WTC11 (cell line): ENCODE measurements at regions not wholly inside any gene's neighbourhood (a gene's known extent, or its start where the extent isn't known, plus 50 kb on each side); places are given as distances from the start of the nearest gene placed in this dataset.

ENCODE experiments used
- ATAC-seq: fragments of 200-7000 bp; cut with Tn5 transposase; 2 replicates; pipeline ENCODE4 v1.10.0; 2021; ENCODE audit warnings: mild to moderate bottlenecking, moderate library complexity
- CTCF ChIA-PET: fragments of 300-600 bp; sonication (Branson Sonifier 250); formaldehyde crosslinking; loops from one replicate; lab custom pipeline; 2021; ENCODE audit warnings: antibody characterized with exemption; lab: Charles Lee
- POLR2A ChIA-PET: fragments of 350-600 bp; sonication (Branson Sonifier 250); formaldehyde crosslinking; loops from one replicate; lab custom pipeline; 2021; ENCODE audit warnings: antibody characterized with exemption; lab: Charles Lee
- DNase-seq: peaks from one replicate; pipeline ENCODE4 v3.0.0; 2021; ENCODE audit warnings: low spot score
- H3K27ac Mint-ChIP-seq: 2 replicates; pipeline ENCODE4 v1.8.0; 2021; ENCODE audit warnings: mixed read lengths
- H3K27me3 Mint-ChIP-seq: 2 replicates; pipeline ENCODE4 v1.8.0; 2021; ENCODE audit warnings: low read depth, mild to moderate bottlenecking, moderate library complexity, mixed read lengths
- H3K36me3 Mint-ChIP-seq: 2 replicates; pipeline ENCODE4 v1.8.0; 2021; ENCODE audit warnings: mixed read lengths
- H3K4me1 Mint-ChIP-seq: 2 replicates; pipeline ENCODE4 v1.8.0; 2022; ENCODE audit warnings: mixed read lengths
- H3K4me3 Mint-ChIP-seq: 2 replicates; pipeline ENCODE4 v1.8.0; 2021; ENCODE audit warnings: mild to moderate bottlenecking, moderate library complexity, mixed read lengths
- H3K9me3 Mint-ChIP-seq: 2 replicates; pipeline ENCODE4 v1.8.0; 2021; ENCODE audit warnings: mixed read lengths
- FOXJ3 ChIP-seq: sonication (generic); formaldehyde crosslinking; IDR thresholded peaks from 2 replicates; pipeline ENCODE4 v1.9.0; 2021; ENCODE audit warnings: missing genetic modification reagents, mild to moderate bottlenecking, borderline replicate concordance
- FOXP1 ChIP-seq: sonication (generic); formaldehyde crosslinking; IDR thresholded peaks from 2 replicates; pipeline ENCODE4 v1.8.0; 2022; ENCODE audit warnings: missing genetic modification reagents, mild to moderate bottlenecking, moderate library complexity, borderline replicate concordance
- HMGA2 ChIP-seq: fragments of 250-450 bp; sonication (Bioruptor Pico); IDR thresholded peaks from 2 replicates; pipeline ENCODE4 v1.4.0; 2021; ENCODE audit warnings: mild to moderate bottlenecking, moderate library complexity
- IRF2 ChIP-seq: sonication (generic); formaldehyde crosslinking; IDR thresholded peaks from 2 replicates; pipeline ENCODE4 v1.8.0; 2022; ENCODE audit warnings: low read depth, missing genetic modification reagents, borderline replicate concordance
- OVOL2 ChIP-seq: fragments of 250-450 bp; sonication (Bioruptor Pico); IDR thresholded peaks from 2 replicates; pipeline ENCODE4 v1.9.0; 2021; ENCODE audit warnings: mild to moderate bottlenecking, borderline replicate concordance
- SMAD4 ChIP-seq: sonication (generic); formaldehyde crosslinking; IDR thresholded peaks from 2 replicates; pipeline ENCODE4 v1.8.0; 2022; ENCODE audit warnings: mild to moderate bottlenecking, missing genetic modification reagents
- SP1 ChIP-seq: sonication (generic); formaldehyde crosslinking; conservative IDR thresholded peaks from 2 replicates; pipeline ENCODE4 v1.8.1; 2022; ENCODE audit warnings: missing genetic modification reagents
- ZNF263 ChIP-seq: sonication (generic); formaldehyde crosslinking; IDR thresholded peaks from 2 replicates; pipeline ENCODE4 v1.8.1; 2022; ENCODE audit warnings: low read depth, mild to moderate bottlenecking, moderate library complexity, missing genetic modification reagents
- ZNF423 ChIP-seq: fragments of 250-450 bp; sonication (Bioruptor Pico); IDR thresholded peaks from 2 replicates; pipeline ENCODE4 v2.1.2; 2022; ENCODE audit warnings: mild to moderate bottlenecking, moderate library complexity
- TF ChIP-seq, protein P1 (sequence below): sonication (generic); formaldehyde crosslinking; IDR thresholded peaks from 2 replicates; pipeline ENCODE4 v1.8.1; 2022; ENCODE audit warnings: mild to moderate bottlenecking, moderate library complexity, missing genetic modification reagents
- TF ChIP-seq, protein P2 (sequence below): fragments of 250-450 bp; sonication (Bioruptor Pico); conservative IDR thresholded peaks from 2 replicates; pipeline ENCODE4 v1.9.0; 2021; ENCODE audit warnings: mild to moderate bottlenecking
- TF ChIP-seq, protein P3 (sequence below): sonication (generic); formaldehyde crosslinking; IDR thresholded peaks from 2 replicates; pipeline ENCODE4 v1.8.0; 2023; ENCODE audit warnings: missing genetic modification reagents
- TF ChIP-seq, protein P4 (sequence below): sonication (generic); formaldehyde crosslinking; IDR thresholded peaks from 2 replicates; pipeline ENCODE4 v1.8.1; 2023; ENCODE audit warnings: mild to moderate bottlenecking, missing genetic modification reagents, moderate library complexity
- TF ChIP-seq, protein P5 (sequence below): sonication (generic); formaldehyde crosslinking; IDR thresholded peaks from 2 replicates; pipeline ENCODE4 v1.8.1; 2022; ENCODE audit warnings: low read depth, mild to moderate bottlenecking, moderate library complexity, missing genetic modification reagents, borderline replicate concordance
- TF ChIP-seq, protein P6 (sequence below): fragments of 250-450 bp; sonication (Bioruptor Pico); IDR thresholded peaks from 2 replicates; pipeline ENCODE4 v1.9.0; 2021; ENCODE audit warnings: mild to moderate bottlenecking
- TF ChIP-seq, protein P7 (sequence below): sonication (generic); formaldehyde crosslinking; IDR thresholded peaks from 2 replicates; pipeline ENCODE4 v1.8.1; 2023; ENCODE audit warnings: mild to moderate bottlenecking, missing genetic modification reagents
- TF ChIP-seq, protein P8 (sequence below): fragments of 250-450 bp; sonication (Bioruptor Pico); IDR thresholded peaks from 2 replicates; pipeline ENCODE4 v2.1.2; 2022; ENCODE audit warnings: mild to moderate bottlenecking, moderate library complexity
- TF ChIP-seq, protein P9 (sequence below): fragments of 250-450 bp; sonication (Bioruptor Pico); IDR thresholded peaks from 2 replicates; pipeline ENCODE4 v1.8.0; 2021; ENCODE audit warnings: mild to moderate bottlenecking

DNA sequence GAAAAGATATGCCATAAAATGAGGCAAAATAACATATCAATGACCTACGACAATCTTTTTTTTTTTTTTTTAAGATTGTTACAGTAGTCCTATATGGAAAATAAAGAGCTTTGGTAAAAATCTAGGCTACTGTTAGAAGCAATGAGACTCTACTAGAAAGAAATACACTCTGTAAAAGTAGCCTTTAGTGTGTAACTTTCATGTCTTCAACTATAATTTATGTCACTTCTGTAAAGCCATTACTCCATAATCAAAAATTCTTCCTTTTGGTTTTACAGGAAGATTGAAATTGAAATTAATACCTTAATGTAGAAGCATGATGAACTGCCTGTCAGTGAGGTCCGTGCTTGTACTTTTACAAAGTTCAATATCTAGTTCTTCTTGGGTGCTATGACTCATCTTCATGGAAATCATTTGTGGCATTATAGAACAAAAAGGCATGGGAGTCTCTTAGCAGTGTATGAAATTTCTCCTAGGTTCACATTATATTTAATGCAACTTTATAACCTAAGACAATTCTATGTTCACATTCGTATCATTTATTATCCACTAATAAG is 1393.1 kb downstream of the EFNA5 start:
- H3K4me3 Mint-ChIP-seq, result no peak overlapping the region
- peaks cover 3% of the 10 kb centered on the region for H3K36me3 Mint-ChIP-seq
- H3K4me1 Mint-ChIP-seq, result no peaks in the 10 kb centered on the region
- ATAC-seq (no peak), DNase-seq (no peak)
- TF ChIP-seq ZNF423 (CRISPR knock-in tag), result no peak
- TF ChIP-seq, protein P1, sequence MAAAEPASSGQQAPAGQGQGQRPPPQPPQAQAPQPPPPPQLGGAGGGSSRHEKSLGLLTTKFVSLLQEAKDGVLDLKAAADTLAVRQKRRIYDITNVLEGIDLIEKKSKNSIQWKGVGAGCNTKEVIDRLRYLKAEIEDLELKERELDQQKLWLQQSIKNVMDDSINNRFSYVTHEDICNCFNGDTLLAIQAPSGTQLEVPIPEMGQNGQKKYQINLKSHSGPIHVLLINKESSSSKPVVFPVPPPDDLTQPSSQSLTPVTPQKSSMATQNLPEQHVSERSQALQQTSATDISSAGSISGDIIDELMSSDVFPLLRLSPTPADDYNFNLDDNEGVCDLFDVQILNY (CRISPR knock-in tag), result no peak
- TF ChIP-seq ZNF263 (CRISPR knock-in tag), result no peak
- TF ChIP-seq, protein P2, sequence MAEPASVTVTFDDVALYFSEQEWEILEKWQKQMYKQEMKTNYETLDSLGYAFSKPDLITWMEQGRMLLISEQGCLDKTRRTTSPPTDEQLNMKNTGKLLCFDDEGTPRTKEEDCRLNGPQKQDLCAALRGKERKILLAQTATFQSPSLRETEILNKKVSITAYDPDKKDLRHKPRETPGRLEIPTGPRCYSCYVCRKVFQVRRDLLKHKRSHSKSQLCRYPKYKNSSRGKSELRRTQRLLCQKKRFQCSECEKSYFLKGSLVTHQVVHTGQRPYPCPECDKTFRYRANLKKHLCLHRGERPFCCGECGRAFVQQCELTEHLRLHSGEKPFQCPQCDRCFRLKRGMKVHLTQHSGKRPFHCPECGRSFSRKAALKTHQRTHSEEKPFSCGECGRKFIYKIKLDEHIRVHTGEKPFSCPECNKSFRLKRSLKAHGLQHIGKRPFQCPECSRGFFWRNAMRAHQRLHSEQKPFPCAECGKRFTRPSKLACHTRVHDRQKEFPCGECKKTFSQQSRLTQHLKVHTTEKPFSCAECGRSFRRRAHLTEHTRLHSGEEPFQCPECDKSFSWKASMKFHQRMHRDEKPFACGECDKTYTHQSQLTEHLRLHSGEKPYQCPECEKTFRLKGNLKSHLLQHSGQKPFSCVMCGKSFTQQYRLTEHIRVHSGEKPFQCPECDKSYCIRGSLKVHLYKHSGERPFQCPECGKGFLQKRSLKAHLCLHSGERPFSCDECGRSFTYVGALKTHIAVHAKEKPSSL (CRISPR knock-in tag), result no peak
- TF ChIP-seq, protein P3, sequence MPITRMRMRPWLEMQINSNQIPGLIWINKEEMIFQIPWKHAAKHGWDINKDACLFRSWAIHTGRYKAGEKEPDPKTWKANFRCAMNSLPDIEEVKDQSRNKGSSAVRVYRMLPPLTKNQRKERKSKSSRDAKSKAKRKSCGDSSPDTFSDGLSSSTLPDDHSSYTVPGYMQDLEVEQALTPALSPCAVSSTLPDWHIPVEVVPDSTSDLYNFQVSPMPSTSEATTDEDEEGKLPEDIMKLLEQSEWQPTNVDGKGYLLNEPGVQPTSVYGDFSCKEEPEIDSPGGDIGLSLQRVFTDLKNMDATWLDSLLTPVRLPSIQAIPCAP (CRISPR knock-in tag), result no peak
- no peak for TF ChIP-seq OVOL2 (CRISPR knock-in tag)
- TF ChIP-seq, protein P4, sequence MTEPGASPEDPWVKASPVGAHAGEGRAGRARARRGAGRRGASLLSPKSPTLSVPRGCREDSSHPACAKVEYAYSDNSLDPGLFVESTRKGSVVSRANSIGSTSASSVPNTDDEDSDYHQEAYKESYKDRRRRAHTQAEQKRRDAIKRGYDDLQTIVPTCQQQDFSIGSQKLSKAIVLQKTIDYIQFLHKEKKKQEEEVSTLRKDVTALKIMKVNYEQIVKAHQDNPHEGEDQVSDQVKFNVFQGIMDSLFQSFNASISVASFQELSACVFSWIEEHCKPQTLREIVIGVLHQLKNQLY, result no peak
- no peak for TF ChIP-seq FOXP1 (CRISPR knock-in tag)
- TF ChIP-seq, protein P5, sequence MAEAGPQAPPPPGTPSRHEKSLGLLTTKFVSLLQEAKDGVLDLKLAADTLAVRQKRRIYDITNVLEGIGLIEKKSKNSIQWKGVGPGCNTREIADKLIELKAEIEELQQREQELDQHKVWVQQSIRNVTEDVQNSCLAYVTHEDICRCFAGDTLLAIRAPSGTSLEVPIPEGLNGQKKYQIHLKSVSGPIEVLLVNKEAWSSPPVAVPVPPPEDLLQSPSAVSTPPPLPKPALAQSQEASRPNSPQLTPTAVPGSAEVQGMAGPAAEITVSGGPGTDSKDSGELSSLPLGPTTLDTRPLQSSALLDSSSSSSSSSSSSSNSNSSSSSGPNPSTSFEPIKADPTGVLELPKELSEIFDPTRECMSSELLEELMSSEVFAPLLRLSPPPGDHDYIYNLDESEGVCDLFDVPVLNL (CRISPR knock-in tag), result no peak
- TF ChIP-seq, protein P6, sequence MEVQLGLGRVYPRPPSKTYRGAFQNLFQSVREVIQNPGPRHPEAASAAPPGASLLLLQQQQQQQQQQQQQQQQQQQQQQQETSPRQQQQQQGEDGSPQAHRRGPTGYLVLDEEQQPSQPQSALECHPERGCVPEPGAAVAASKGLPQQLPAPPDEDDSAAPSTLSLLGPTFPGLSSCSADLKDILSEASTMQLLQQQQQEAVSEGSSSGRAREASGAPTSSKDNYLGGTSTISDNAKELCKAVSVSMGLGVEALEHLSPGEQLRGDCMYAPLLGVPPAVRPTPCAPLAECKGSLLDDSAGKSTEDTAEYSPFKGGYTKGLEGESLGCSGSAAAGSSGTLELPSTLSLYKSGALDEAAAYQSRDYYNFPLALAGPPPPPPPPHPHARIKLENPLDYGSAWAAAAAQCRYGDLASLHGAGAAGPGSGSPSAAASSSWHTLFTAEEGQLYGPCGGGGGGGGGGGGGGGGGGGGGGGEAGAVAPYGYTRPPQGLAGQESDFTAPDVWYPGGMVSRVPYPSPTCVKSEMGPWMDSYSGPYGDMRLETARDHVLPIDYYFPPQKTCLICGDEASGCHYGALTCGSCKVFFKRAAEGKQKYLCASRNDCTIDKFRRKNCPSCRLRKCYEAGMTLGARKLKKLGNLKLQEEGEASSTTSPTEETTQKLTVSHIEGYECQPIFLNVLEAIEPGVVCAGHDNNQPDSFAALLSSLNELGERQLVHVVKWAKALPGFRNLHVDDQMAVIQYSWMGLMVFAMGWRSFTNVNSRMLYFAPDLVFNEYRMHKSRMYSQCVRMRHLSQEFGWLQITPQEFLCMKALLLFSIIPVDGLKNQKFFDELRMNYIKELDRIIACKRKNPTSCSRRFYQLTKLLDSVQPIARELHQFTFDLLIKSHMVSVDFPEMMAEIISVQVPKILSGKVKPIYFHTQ, result no peak
- TF ChIP-seq SP1, result no peak
- TF ChIP-seq, protein P7, sequence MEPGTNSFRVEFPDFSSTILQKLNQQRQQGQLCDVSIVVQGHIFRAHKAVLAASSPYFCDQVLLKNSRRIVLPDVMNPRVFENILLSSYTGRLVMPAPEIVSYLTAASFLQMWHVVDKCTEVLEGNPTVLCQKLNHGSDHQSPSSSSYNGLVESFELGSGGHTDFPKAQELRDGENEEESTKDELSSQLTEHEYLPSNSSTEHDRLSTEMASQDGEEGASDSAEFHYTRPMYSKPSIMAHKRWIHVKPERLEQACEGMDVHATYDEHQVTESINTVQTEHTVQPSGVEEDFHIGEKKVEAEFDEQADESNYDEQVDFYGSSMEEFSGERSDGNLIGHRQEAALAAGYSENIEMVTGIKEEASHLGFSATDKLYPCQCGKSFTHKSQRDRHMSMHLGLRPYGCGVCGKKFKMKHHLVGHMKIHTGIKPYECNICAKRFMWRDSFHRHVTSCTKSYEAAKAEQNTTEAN (CRISPR knock-in tag), result no peak
- TF ChIP-seq, protein P8, sequence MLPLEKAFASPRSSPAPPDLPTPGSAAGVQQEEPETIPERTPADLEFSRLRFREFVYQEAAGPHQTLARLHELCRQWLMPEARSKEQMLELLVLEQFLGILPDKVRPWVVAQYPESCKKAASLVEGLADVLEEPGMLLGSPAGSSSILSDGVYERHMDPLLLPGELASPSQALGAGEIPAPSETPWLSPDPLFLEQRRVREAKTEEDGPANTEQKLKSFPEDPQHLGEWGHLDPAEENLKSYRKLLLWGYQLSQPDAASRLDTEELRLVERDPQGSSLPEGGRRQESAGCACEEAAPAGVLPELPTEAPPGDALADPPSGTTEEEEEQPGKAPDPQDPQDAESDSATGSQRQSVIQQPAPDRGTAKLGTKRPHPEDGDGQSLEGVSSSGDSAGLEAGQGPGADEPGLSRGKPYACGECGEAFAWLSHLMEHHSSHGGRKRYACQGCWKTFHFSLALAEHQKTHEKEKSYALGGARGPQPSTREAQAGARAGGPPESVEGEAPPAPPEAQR, result no peak
- TF ChIP-seq, protein P9, sequence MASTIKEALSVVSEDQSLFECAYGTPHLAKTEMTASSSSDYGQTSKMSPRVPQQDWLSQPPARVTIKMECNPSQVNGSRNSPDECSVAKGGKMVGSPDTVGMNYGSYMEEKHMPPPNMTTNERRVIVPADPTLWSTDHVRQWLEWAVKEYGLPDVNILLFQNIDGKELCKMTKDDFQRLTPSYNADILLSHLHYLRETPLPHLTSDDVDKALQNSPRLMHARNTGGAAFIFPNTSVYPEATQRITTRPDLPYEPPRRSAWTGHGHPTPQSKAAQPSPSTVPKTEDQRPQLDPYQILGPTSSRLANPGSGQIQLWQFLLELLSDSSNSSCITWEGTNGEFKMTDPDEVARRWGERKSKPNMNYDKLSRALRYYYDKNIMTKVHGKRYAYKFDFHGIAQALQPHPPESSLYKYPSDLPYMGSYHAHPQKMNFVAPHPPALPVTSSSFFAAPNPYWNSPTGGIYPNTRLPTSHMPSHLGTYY (CRISPR knock-in tag), result no peak
- TF ChIP-seq FOXJ3, result no peak
- no peak for TF ChIP-seq SMAD4 (CRISPR knock-in tag)
- TF ChIP-seq IRF2 (CRISPR knock-in tag), result no peak
- TF ChIP-seq HMGA2 (CRISPR knock-in tag), result no peak
- H3K9me3 Mint-ChIP-seq, result peaks cover 11% of the 10 kb centered on the region
- no peaks in the 10 kb centered on the region for H3K27me3 Mint-ChIP-seq
- CTCF ChIA-PET, result no interaction called here
- POLR2A ChIA-PET, result no interaction called here
- H3K27ac Mint-ChIP-seq, result no peak overlapping the region
